RPMI7951 (cell line): ENCODE measurements at regions not wholly inside any gene's neighbourhood (a gene's known extent, or its start where the extent isn't known, plus 50 kb on each side); places are given as distances from the start of the nearest gene placed in this dataset.
"Not testable (repeated sequence)": the region's sequence is repeated elsewhere in the genome, so short reads cannot be mapped to it uniquely, and the experiment has no call there.

Experiments used
- DNase-seq: peaks from one replicate; pipeline ENCODE4 v3.0.0-alpha.2; 2012; ENCODE audit warnings: low read depth

- no peak for DNase-seq
These were observed 860.6 kb downstream of the STIM2 start for GRCh38 chr4:27721193-27721592.

DNA sequence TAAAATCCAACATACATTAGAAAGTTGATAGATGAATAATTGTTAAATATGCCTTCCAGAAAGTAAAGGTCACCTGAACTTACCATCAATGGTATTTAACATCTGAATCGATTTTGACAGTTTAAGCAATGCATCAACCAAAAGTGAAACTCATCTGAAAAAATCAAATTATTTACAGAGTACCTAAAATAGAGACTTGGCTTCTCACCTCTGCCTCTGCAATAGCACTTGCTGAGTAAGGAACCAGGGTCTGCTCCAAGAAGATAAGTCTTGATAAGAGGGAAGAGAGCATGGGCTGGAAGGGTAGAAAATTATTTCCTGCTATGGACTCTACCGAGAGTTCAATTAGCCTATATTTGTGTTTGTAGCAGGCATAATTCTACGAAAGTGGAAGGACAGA, 868.3 kb downstream of the STIM2 start:
- DNase-seq, result no peak

GRCh38 chr4:27742816-27743215, 882.2 kb downstream of the STIM2 start:
- no peak for DNase-seq

DNA sequence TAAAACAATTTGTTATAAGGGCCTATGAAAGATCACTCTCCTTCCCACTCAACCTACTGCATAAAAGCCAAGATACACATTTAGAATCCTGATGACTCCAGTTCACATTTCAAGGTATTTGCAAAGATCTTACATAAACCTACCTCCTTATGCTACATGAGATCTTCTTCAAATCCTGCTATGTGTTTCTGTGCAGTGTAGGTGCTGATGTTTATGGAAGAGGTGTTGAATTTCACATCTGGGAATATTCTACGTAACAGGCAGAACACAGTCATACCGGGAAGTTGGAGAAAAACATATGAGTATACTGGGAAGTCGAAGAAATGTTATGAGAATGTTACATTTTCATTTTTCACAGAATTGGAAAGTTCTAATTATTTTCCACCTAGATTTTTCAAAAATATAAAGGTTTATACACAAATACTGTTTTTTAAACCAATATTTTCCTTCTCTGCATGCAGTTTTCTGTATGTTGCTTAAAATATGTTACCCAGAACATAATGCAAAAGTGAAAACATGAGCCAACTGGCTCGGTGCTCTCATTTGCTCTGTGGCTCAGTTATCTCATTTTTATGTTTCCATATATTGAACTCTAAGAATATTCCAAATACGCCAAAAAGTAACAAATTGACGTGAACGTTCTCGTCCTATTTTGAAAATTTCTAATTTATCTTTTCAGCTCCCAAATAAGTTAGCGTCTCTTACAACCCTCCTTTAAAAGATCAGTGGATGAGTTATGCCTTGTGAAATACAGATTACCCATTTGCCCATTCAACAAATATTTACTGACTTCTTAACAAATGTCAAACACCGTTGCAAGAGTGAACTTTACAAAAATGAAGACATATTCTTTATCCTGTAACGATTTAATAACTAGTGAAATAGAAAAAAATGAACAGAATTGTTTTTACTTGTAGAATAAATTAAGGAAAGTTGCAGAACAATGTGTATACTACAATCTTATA, 899.3 kb downstream of the STIM2 start:
- DNase-seq, result no peak

GRCh38 chr4:27763830-27764525, 903.3 kb downstream of the STIM2 start:
- no peak for DNase-seq

- no peak for DNase-seq
These were observed 903.8 kb downstream of the STIM2 start for GRCh38 chr4:27764526-27764837.

GRCh38 chr4:27770895-27771294, 910.3 kb downstream of the STIM2 start:
- no peak for DNase-seq

GRCh38 chr4:27775156-27775555, 914.5 kb downstream of the STIM2 start:
- DNase-seq, result no peak

DNA sequence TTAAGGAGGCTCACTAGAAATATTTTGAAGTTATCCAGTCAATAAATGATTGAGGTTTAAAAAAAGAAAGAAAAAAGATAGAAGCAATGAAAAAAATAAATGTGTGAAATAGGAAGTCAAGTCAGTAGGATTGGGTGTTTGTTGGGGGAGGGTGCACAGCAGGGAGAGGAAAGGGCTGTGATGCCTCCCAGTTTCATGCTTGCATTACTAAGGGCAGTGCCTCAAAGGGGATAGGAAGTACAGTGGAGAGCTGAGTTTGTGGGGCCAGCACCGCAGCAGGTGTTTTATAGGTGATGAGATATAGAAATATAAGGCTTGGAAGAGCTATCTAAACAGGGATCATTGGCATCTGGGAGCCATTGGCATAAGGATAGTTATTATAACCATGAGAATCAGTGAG, 919.2 kb downstream of the STIM2 start:
- no peak for DNase-seq

GRCh38 chr4:27787195-27787594, 926.6 kb downstream of the STIM2 start:
- no peak for DNase-seq

GRCh38 chr4:27789773-27790172, 929.1 kb downstream of the STIM2 start:
- DNase-seq, result no peak

DNA sequence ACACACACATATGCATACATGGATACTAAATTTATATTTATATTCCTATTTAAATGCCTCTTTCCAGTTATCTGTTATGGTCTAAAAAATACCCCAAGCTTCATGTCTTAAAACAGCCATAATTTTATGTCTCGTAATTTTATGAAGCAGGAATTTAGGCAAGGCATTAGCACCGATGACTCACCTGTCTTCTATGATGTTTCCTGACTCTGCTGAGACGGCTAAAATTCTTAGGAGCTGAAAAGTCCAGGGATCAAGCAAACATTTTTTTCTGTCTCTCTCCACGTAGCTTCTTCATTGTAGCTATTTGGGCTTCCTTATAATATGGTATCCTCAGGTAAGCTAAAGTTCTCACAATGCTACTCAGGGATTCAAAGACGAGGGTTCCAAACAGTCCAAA, 930.3 kb downstream of the STIM2 start:
- no peak for DNase-seq

GRCh38 chr4:27791640-27792039, 931.0 kb downstream of the STIM2 start:
- no peak for DNase-seq

DNA sequence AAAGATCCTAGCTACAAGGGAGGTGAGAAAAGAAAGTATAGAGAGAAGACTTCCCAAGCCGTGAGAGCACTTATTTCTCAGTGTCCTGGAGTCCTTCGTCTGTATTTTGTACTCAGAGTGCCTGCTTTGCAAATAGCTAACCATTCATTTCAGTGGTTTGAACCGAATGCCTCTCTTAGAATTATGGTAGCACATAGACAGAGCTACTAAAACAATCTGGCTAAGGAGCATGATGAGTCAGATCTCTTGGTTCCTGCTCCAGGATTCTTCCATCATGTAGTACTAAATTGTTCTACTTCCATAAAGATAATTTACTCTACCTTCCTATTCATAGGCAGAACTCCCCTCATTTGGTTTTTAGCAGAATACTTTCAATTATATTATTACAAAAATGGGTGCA, 946.6 kb downstream of the STIM2 start:
- DNase-seq, result no peak

DNA sequence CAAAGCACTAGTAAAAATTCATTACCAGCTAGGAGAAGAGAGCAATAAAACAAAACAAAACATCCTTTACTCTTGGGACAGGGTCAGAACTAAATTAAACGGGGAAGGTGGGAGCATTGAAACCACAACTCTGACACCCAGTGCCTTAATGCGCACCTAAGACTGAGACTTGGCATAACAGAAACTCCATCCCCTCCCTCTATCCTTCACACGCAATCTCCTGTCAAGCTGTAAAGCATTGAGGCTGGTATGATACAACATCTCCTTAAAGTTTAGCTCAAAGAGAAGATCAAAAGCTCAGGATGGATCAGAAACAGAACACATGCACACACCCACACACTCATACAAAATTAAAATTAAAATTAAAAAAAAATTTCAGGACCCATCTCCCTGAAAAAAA, 951.3 kb downstream of the STIM2 start:
- no peak for DNase-seq

DNA sequence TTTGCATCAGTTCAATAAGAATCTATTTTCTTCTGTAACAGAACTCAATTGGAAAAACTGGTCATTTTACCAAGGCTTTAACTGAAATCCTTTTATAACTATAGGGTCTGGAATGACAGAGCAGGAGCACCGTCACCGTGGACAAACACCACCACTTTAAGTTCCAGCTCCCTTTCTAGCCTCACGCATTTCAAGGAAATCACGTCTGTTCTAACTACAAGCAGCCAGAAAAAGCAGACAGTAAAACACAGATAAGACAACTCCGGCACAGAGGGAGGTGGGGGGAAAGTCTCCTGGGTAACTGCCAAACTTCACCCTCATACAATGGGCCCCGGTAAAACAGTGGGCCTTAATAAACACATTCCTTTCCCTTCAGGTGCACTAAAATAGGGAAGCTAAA, 952.6 kb downstream of the STIM2 start:
- DNase-seq, result not testable (repeated sequence)

DNA sequence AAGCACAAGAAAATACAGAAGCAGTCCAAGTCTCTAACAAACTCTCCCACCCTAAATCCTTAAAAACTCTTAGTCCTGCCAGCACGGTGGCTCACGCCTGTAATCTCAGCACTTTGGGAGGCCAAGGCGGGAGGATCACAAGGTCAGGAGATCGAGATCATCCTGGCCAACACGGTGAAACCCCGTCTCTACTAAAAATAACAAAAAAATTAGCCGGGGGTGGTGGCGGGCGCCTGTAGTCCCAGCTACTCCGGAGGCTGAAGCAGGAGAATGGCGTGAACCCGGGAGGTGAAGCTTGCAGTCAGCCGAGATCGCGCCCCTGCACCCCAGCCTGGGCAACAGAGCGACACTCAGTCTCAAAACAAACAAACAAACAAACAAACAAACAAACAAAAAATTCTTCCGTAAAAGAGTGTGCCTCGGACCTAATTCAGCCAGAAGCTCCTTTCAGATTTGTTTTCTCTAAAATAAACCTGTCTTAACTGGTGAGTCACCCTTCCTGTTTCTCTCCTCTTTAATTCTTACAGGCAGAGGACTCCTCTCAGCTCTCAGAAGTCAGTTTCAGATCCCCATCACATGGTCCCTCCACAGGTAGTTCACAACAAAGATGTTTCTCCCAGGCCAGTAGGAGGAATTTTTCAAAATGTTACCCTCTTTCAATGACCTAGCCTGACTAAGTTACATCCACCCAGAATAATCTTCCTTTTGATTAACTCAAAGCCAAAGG, 953.2 kb downstream of the STIM2 start:
- not testable (repeated sequence) for DNase-seq

DNA sequence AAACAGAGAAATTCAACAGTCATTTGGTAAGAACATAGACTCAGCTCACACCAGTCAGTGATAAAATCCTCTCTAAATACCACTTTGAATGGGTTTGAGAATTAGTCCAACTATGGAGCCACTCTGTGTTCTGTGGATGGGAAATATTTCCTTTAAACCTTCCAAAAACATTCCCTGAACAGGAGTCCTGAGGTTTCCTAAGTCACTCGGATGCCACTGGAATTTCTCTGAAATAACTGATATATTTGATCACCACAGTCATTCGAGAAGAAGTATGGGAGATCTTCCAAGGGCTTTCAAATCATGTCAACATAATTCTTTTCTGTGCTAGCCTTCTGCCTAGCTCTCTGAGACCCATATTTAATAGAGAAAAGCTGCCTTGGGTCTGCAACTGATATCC, 958.6 kb downstream of the STIM2 start:
- DNase-seq, result no peak

- DNase-seq, result no peak
These were observed 968.2 kb downstream of the STIM2 start for GRCh38 chr4:27828843-27829242.

GRCh38 chr4:27830251-27830650, 969.6 kb downstream of the STIM2 start:
- no peak for DNase-seq

- no peak for DNase-seq
These were observed 975.2 kb downstream of the STIM2 start for GRCh38 chr4:27835851-27836250.

DNA sequence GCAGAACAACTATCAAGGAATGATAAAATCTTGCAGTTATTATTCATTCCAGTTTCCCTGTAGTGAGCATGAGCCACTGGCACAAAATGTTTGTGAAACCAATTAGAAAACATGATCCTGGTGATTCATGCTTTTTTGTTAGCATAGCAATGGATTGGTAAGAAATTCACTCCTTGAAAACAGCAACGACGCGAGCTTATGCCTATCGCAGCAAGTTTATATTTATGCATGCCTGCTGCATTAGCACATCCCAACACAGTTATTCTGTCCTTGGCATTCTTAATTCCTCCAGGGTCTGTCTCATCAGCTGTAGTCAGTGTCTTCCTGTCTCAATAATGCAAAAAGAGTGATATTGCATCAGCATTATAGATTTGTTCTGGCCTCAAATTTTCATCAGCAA, 975.9 kb downstream of the STIM2 start:
- DNase-seq, result no peak

GRCh38 chr4:27843776-27844175, 983.1 kb downstream of the STIM2 start:
- no peak for DNase-seq
